SK-N-SH treated with all-trans-retinoic acid at 6 μM for 48 hours (cell line): ENCODE measurements at regions not wholly inside any gene's neighbourhood (a gene's known extent, or its start where the extent isn't known, plus 50 kb on each side); places are given as distances from the start of the nearest gene placed in this dataset.

Source experiments
- CREB5 ChIP-seq: fragments of 250-450 bp; sonication (Bioruptor Pico); IDR thresholded peaks from 2 replicates; pipeline ENCODE4 v1.5.1; 2020; ENCODE audit warnings: low read depth, mild to moderate bottlenecking, moderate library complexity
- ZFP30 ChIP-seq: fragments of 450-650 bp; formaldehyde crosslinking; IDR thresholded peaks from 2 replicates; pipeline ENCODE4 v1.5.0; 2022; ENCODE audit warnings: mild to moderate bottlenecking, moderate library complexity

GRCh38 chr6:111980143-111980542 is 73.8 kb upstream of the CCN6 start:
- TF ChIP-seq ZFP30: no peak
- no peak for TF ChIP-seq CREB5 (CRISPR knock-in tag)
